GM19467 (cell line): ENCODE measurements at regions not wholly inside any gene's neighbourhood (a gene's known extent, or its start where the extent isn't known, plus 50 kb on each side); places are given as distances from the start of the nearest gene placed in this dataset.
"Not testable (repeated sequence)": the region's sequence is repeated elsewhere in the genome, so short reads cannot be mapped to it uniquely, and the experiment has no call there.

Experiments used
- ATAC-seq: cut with Tn5 transposase; IDR thresholded peaks from one replicate; pipeline ENCODE4 v1.9.1; 2021; ENCODE audit warnings: mild to moderate bottlenecking, moderate library complexity; ENCODE audit not compliant: unreplicated experiment

GRCh38 chr3:144957398-144958101 is 985.9 kb downstream of the DIPK2A start:
- ATAC-seq = no peak

DNA sequence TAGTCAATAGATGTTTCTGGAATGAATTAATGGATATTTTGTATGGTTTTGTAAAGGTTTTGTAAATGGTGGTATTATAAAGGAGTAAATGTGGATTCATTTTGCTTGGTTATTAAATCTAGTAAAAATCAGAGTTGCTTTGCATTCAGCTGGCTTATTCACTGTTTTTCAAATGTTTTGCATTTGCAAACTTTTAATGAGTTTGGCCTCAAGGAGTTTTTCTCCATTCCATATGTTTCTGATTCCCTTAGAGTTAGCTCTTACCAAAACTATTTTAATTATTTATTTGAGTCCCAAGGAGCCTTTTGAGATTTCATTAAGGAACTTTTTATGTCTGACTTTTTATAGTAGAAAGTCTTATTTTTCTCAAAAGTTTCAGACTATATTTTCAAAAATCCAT is 992.2 kb downstream of the DIPK2A start:
- ATAC-seq = no peak

GRCh38 chr3:144966560-144966959 is 994.9 kb downstream of the DIPK2A start:
- no peak for ATAC-seq

GRCh38 chr3:144968750-144969350 is 997.2 kb downstream of the DIPK2A start:
- ATAC-seq = no peak

GRCh38 chr3:144984481-144984880 is 1012.9 kb downstream of the DIPK2A start:
- not testable (repeated sequence) for ATAC-seq

DNA sequence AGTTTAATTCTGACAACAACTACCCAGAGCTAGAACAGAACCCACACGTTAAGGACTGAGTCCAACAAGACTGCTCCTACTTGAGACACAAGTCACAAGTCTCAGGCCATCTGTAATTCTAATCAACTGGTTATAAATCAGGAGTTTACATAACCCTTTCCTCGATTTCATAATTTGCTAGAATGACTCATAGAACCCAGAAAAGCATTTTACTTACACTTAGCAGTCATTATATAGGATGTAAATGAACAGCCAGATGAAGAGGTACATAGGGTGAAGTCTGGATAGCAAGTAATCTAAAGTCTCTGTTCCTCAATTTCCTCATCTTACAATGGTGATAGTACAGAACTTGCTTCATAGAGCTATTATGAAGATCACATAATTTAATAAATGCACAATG is 1018.2 kb downstream of the DIPK2A start:
- no peak for ATAC-seq

DNA sequence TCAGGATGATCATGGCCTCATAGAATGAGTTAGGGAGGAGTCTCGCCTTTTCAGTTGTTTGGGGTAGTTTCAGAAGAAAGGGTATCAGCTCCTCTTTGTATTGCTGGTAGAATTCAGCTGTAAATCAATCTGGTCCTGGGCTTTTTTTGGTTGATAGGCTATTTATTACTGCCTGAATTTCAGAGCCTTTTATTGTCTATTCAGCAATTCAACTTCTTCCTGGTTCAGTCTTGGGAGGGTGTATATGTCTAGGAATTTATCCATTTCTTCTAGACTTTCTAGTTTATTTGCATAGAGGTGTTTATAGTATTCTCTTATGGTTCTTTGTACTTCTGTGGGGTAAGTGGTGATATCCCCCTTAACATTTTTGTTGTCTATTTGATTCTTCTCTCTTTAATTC is 1024.2 kb downstream of the DIPK2A start:
- ATAC-seq = no peak

DNA sequence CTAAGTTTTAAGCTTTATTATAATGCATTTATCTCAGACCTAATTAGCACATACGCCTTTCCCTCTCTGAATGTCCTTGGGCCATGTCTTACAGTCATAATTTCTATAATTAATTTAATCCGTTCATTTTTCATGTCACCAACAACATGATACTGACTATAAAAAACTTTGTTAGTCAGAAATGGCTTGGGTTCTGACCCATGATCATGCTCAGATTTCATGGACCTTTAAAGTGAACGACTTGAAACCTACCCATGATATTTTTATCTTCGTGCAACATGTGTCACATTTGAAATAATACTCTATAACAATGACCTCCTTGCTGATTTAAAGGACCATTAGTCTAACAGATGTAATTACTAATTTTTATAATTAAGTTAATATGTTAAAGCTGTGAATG is 1033.8 kb downstream of the DIPK2A start:
- no peak for ATAC-seq

DNA sequence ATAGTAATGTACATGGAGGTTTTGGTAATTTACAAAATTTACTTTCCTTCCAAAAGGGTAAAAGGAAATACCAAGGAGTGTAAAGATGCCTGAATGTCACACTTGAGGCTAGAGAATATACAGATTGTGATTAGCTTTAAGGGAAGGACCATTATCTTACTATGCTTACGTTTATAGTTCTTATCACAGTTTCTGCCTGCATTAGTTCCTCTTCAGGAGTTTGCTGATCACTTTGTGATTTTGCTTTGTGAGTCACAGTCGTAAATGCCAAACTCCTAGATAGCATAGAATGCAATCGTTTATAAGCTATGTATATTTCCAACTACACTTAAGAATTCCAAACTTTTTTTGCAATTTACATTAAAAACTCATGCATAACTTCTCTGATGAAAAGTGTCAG is 1034.6 kb downstream of the DIPK2A start:
- ATAC-seq = no peak

DNA sequence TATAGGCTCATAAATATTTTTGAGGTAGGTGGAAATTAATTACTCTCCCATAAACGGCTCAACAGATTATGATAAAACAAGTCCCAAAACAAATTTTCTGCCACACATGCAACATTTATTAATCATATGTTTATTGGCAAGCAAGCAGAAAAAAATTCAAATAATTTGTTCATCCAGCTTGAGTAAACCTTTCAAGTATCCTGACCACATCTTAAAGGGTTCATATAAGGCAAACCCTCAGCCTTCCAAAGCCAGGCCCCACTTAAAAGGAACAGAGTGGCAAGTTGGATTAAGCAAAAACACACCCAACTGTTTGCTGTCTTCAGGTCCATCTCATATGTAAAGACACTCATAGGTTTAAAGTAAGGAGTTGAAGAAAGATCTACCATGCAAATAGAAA is 1042.3 kb downstream of the DIPK2A start:
- no peak for ATAC-seq

- ATAC-seq = no peak
Measured at GRCh38 chr3:145015253-145015652, 1043.6 kb downstream of the DIPK2A start.

DNA sequence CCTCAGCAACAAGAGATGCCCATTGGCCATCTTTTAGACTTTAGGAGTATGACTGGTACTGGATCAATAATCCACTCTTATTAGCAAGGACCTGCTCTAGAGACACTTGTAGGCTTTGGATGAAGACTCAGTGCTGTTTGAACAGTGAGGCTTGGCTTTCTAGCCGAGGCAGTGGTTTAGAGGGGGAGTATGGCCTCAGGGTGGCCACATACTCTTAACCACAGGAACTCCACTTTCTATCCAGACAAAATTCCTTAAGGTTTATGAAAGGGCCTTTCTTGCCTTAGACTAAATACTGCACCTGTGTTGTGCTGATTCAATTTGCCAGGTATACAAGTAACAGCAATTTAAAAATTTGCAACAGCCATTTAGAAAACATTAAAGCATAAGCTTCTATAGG is 1046.3 kb downstream of the DIPK2A start:
- ATAC-seq = no peak

- ATAC-seq = no peak
Measured at GRCh38 chr3:145022447-145022846, 1050.8 kb downstream of the DIPK2A start.

GRCh38 chr3:145024700-145025099 is 1053.1 kb downstream of the DIPK2A start:
- no peak for ATAC-seq

DNA sequence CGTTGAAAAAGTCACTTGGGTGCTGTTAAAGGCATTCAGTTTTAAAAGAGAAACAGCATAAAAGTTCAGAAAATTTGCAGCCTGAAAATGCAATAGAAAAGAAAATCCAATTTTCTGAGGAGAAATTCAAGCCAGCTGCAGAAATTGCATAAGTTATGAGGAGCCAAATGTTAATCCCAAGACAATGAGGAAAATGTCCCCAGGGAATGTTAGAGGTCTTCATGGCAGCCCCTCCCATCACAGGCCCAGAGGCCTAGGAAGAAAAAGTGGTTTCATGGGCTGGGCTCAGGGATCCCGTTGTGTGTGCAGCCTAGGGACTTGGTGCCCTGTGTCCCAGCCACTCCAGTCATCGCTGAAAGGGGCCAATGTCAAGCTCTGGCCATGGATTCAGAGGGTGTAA is 1055.6 kb downstream of the DIPK2A start:
- not testable (repeated sequence) for ATAC-seq

DNA sequence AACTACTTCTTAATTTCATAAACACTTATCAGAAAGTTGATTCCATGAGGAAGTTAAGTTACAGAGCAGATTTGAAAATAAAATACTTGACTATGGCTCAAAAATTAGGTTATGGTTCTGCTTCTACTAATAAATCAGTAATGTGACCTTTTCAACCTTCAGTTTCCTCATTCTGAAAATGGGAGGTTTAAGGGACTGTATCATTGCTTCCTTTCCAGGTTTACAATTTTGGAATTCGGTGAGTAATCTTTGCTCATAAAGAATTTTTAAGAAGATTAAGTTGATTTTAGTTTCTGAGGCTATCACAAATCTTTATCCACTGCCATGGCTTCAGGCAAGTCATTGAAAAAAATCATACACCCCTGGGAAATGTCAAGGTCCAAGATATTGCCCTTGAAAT is 1061.2 kb downstream of the DIPK2A start:
- no peak for ATAC-seq

DNA sequence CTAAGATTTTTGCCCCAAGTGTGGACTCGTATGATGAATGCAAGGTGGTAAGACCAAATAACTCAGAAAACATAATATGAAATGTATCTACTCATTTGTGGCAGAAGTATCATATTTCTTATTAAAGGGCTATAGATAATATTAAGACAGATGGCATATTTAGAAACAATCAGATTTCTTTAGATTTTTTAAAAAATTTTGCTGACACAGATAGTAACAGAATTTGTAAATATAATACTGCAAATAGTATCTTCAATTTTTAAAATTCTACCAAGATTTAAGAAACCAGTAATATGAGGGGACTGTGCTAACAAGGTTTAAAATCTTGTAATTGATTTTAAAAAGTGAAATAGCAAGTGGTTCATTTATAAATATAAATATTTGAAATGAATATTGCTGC is 1064.1 kb downstream of the DIPK2A start:
- ATAC-seq = no peak

DNA sequence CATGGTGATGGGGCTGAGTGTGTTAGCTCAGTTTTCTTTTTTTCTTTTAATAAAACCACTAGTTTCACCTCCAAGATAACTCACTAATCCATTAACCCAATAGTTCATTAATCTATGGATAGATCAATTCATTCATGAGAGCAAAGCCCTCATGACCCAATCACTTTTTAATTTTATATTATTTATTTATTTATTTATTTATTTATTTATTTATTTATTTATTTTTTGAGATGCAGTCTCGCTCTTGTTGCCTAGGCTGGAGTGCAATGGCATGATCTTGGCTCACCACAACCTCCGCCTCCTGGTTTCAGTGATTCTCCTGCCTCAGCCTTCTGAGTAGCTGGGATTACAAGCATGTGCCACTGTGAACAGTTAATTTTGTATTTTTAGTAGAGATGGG is 1082.4 kb downstream of the DIPK2A start:
- ATAC-seq = not testable (repeated sequence)

DNA sequence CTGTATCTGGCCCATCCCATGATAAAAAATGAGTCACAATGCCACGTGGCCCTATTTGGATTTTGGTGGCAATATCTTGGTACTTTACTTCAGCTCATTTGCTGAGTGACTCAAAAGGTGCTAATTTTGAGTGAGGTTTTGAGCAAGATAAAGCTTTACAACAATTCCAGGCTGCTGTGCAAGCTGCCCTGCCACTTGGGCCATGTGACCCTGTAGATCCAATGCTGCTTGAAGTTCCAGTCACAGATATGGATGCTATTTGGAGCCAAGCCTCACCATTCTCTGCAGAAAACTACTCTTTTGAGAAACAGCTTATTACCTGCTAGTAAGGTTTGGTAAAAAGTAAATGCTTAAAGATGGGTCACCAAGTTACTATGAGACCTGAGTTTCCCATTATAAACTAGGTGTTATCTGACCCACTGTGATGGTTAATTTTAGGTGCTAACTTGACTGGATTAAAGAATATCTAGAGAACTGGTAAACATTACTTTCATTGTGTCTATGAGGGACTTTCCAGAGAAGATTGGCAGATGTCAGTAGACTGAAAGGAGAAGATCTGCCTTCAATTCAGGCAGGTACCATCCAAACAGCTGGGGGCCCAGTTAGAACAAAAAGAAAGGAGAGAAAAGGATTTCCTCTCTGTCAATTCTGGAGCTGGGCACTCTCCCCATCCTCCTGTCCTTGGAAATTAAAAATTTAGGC is 1083.9 kb downstream of the DIPK2A start:
- peak; percentile 79 for ATAC-seq

GRCh38 chr3:145058483-145058882 is 1086.9 kb downstream of the DIPK2A start:
- no peak for ATAC-seq

GRCh38 chr3:145063616-145064015 is 1092.0 kb downstream of the DIPK2A start:
- no peak for ATAC-seq

GRCh38 chr3:145070795-145071194 is 1090.2 kb downstream of the PLOD2 start:
- no peak for ATAC-seq
